Hepatocyte (in vitro differentiated cells): ENCODE measurements at regions not wholly inside any gene's neighbourhood (a gene's known extent, or its start where the extent isn't known, plus 50 kb on each side); places are given as distances from the start of the nearest gene placed in this dataset.

Experiments
- CTCF ChIP-seq: fragments of 200-600 bp; sonication (generic); IDR thresholded peaks from 2 replicates; pipeline ENCODE4 v1.5.1; 2016; ENCODE audit warnings: antibody characterized with exemption, mild to moderate bottlenecking; ENCODE audit not compliant: poor library complexity
- EZH2 ChIP-seq: fragments of 200-600 bp; sonication (generic); IDR thresholded peaks from 2 replicates; pipeline ENCODE4 v1.6.1; 2016; ENCODE audit warnings: antibody characterized with exemption, mild to moderate bottlenecking, borderline replicate concordance
- EZH2phosphoT487 ChIP-seq: fragments of 200-600 bp; sonication (generic); IDR thresholded peaks from one replicate; pipeline ENCODE4 v1.6.1; 2018; ENCODE audit warnings: antibody characterized with exemption, mild to moderate bottlenecking, low read depth, moderate library complexity; ENCODE audit not compliant: unreplicated experiment, severe bottlenecking

GRCh38 chr9:82706786-82707185, 356.2 kb downstream of the RASEF start:
- TF ChIP-seq CTCF (no peak), EZH2phosphoT487 (no peak), EZH2 (no peak)
